ENCODE measurements at regions not wholly inside any gene's neighbourhood (a gene's known extent, or its start where the extent isn't known, plus 50 kb on each side); places are given as distances from the start of the nearest gene placed in this dataset.

DNA sequence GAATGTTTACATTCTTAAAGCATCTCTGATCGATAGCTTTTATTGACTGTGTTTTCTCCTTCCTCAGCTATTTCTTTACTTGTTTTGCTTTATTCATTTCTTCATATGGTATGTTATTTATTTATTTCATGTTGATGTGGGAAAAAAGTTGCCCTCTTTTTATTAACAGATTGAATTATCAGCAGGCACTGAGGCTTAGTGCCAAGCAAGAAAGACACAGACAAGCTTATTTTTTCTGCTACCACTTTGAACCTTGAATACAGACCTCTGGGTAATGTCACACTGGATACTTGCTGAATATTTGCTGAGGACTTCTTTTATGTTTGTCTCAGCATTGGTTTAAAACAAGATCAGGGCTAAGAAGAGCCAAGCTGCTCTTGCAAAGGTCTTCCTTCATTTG is 162.0 kb upstream of the CNTN6 start:
- 100% methylated on average over 1 of the region's 1 CpG; no CpG with 5 or more reads in 1 of the 2 experiments for WGBS, 2 experiments (ENCODE audit: insufficient coverage in 1 of 2, insufficient read length in 1 of 2)
- TF ChIP-seq, protein P1, sequence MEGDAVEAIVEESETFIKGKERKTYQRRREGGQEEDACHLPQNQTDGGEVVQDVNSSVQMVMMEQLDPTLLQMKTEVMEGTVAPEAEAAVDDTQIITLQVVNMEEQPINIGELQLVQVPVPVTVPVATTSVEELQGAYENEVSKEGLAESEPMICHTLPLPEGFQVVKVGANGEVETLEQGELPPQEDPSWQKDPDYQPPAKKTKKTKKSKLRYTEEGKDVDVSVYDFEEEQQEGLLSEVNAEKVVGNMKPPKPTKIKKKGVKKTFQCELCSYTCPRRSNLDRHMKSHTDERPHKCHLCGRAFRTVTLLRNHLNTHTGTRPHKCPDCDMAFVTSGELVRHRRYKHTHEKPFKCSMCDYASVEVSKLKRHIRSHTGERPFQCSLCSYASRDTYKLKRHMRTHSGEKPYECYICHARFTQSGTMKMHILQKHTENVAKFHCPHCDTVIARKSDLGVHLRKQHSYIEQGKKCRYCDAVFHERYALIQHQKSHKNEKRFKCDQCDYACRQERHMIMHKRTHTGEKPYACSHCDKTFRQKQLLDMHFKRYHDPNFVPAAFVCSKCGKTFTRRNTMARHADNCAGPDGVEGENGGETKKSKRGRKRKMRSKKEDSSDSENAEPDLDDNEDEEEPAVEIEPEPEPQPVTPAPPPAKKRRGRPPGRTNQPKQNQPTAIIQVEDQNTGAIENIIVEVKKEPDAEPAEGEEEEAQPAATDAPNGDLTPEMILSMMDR (conservative IDR thresholded peaks at IDR 0.05), result no peak

DNA sequence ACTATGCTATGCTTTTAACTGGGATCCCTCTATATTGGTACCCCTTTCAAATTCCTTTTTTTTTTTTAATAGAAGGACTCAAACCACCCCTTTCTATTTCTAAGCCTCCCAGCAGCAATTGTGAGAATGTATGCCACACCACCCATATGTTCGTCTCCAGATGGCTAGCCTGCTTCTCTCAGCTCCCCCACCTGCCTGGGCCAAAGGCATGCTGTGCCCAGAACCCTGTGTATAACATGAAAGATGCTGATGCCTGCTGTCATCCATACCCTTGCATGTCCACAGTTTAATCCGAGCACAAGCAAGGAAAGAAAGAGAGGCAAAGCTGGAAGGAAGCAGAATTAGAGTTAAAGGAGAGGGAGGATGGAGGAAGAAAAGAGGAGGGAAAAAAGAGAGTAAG is 159.5 kb upstream of the CNTN6 start:
- Histone ChIP-seq H3K36me3 (ENCODE audit: control insufficient read depth, insufficient read depth, low read length) (no peaks in the 10 kb centered on the region), H3K4me1 (ENCODE audit: control insufficient read depth, insufficient read depth, low read length) (no peaks in the 10 kb centered on the region), H3K4me3 (ENCODE audit: low read length) (peak overlapping the region; percentile 34), H3K9ac (ENCODE audit: extremely low read depth, low read length, poor library complexity, severe bottlenecking) (no peak overlapping the region), H3K9me3 (ENCODE audit: control insufficient read depth, low read length) (peaks cover 81% of the 10 kb centered on the region), H3K27me3 (ENCODE audit: control insufficient read depth, insufficient read depth, low read length, poor library complexity, severe bottlenecking) (no peaks in the 10 kb centered on the region), H3K27ac (ENCODE audit: low read depth, low read length) (no peak overlapping the region)
- Mint-ChIP-seq H3K36me3 (ENCODE audit: low read depth) (no peaks in the 10 kb centered on the region), H3K9me3 (no peaks in the 10 kb centered on the region), H3K27ac (no peak overlapping the region), H3K4me3 (no peak overlapping the region), H3K4me1 (no peaks in the 10 kb centered on the region), H3K27me3 (ENCODE audit: insufficient read depth) (no peaks in the 10 kb centered on the region)
- TF ChIP-seq, protein P1 (conservative IDR thresholded peaks at IDR 0.05), result no peak
- 72 to 75% methylated on average over 1 to 2 of the region's 2 CpGs for whole genome bisulfite sequencing, 2 experiments (ENCODE audit: insufficient coverage in 1 of 2, insufficient read length in 1 of 2)
- DNase-seq, result no peak

More for the DNA sequence above, 162.0 kb upstream of the CNTN6 start:
- no peak for DNase-seq
- Mint-ChIP-seq H3K27me3 (ENCODE audit: insufficient read depth) (no peaks in the 10 kb centered on the region), H3K27ac (no peak overlapping the region), H3K4me1 (no peaks in the 10 kb centered on the region), H3K36me3 (ENCODE audit: low read depth) (no peaks in the 10 kb centered on the region), H3K4me3 (no peak overlapping the region), H3K9me3 (no peaks in the 10 kb centered on the region)
- Histone ChIP-seq H3K9ac (ENCODE audit: extremely low read depth, low read length, poor library complexity, severe bottlenecking) (no peak overlapping the region), H3K36me3 (ENCODE audit: control insufficient read depth, insufficient read depth, low read length) (no peaks in the 10 kb centered on the region), H3K27ac (ENCODE audit: low read depth, low read length) (no peak overlapping the region), H3K9me3 (ENCODE audit: control insufficient read depth, low read length) (peaks cover 87% of the 10 kb centered on the region), H3K27me3 (ENCODE audit: control insufficient read depth, insufficient read depth, low read length, poor library complexity, severe bottlenecking) (no peaks in the 10 kb centered on the region), H3K4me3 (ENCODE audit: low read length) (peak overlapping the region; percentile 20), H3K4me1 (ENCODE audit: control insufficient read depth, insufficient read depth, low read length) (no peaks in the 10 kb centered on the region)

DNA sequence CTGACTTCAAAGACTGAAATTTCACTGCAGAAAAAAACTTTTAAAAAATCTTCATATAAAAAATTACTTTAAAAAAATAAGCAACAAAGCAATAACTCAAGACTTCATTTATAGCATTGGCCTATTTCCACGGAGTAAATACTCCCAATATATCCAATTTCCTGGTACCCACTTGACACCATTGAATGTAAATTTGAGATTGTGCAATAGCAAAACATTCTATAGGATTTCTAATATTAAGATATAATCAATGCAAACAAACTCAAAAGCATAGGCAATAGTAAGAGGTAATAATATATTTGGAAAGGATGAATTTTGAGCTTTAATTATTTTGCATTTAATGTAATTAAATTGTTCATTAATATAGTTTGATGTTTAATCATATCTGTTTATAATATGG is 148.0 kb upstream of the CNTN6 start:
- no peaks in the 10 kb centered on the region for H3K27me3 ChIP-seq (ENCODE audit: control insufficient read depth, insufficient read depth, low read length, poor library complexity, severe bottlenecking)
- no peaks in the 10 kb centered on the region for H3K36me3 ChIP-seq (ENCODE audit: control insufficient read depth, insufficient read depth, low read length)
- no peak overlapping the region for H3K4me3 ChIP-seq (ENCODE audit: low read length)
- 46% methylated on average over 1 of the region's 1 CpG; no CpG with 5 or more reads in 1 of the 2 experiments for WGBS, 2 experiments (ENCODE audit: insufficient coverage in 1 of 2, insufficient read length in 1 of 2)
- Mint-ChIP-seq H3K4me1 (no peaks in the 10 kb centered on the region), H3K27ac (no peak overlapping the region), H3K36me3 (ENCODE audit: low read depth) (no peaks in the 10 kb centered on the region), H3K27me3 (ENCODE audit: insufficient read depth) (no peaks in the 10 kb centered on the region), H3K9me3 (no peaks in the 10 kb centered on the region), H3K4me3 (no peak overlapping the region)
- no peak overlapping the region for H3K9ac ChIP-seq (ENCODE audit: extremely low read depth, low read length, poor library complexity, severe bottlenecking)
- H3K27ac ChIP-seq (ENCODE audit: low read depth, low read length), result no peak overlapping the region
- H3K9me3 ChIP-seq (ENCODE audit: control insufficient read depth, low read length), result peaks cover 62% of the 10 kb centered on the region
- DNase-seq, result no peak
- TF ChIP-seq, protein P1 (conservative IDR thresholded peaks at IDR 0.05), result no peak
- no peaks in the 10 kb centered on the region for H3K4me1 ChIP-seq (ENCODE audit: control insufficient read depth, insufficient read depth, low read length)
